GM12874 (cell line): ENCODE measurements at regions not wholly inside any gene's neighbourhood (a gene's known extent, or its start where the extent isn't known, plus 50 kb on each side); places are given as distances from the start of the nearest gene placed in this dataset.

ENCODE experiments used
- CTCF ChIP-seq: IDR thresholded peaks from 2 replicates; pipeline ENCODE4 v1.5.1; 2011; ENCODE audit warnings: low read depth, mild to moderate bottlenecking, control low read depth, low read length, moderate library complexity; ENCODE audit not compliant: insufficient read depth

GRCh38 chr3:194054961-194055360, 81.0 kb upstream of the HES1 start:
- no peak for TF ChIP-seq CTCF

- no peak for TF ChIP-seq CTCF
Observed at GRCh38 chr3:194056731-194057415, 79.1 kb upstream of the HES1 start.

- no peak for TF ChIP-seq CTCF
Observed at GRCh38 chr3:194057570-194058188, 78.3 kb upstream of the HES1 start.

- no peak for TF ChIP-seq CTCF
Observed at GRCh38 chr3:194058189-194058571, 77.8 kb upstream of the HES1 start.

DNA sequence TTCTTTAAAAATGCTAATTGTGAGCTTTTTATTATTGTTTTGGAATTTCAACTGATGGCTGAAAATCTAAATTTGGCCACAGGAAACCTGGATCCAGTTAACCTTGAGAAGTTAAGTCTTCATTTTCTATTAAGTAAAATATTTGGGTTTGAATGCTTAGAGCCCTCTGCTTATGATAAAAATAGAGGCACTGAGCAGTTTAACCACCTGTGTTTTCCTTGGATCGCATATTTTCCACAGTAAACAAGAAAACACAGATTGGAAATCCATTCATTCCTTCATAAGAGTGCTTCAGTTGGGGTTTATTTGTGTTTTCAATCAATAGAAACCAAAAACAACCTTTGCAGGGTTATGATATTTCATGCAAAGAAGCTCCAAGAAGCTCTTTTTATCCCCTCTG, 77.2 kb upstream of the HES1 start:
- no peak for TF ChIP-seq CTCF

DNA sequence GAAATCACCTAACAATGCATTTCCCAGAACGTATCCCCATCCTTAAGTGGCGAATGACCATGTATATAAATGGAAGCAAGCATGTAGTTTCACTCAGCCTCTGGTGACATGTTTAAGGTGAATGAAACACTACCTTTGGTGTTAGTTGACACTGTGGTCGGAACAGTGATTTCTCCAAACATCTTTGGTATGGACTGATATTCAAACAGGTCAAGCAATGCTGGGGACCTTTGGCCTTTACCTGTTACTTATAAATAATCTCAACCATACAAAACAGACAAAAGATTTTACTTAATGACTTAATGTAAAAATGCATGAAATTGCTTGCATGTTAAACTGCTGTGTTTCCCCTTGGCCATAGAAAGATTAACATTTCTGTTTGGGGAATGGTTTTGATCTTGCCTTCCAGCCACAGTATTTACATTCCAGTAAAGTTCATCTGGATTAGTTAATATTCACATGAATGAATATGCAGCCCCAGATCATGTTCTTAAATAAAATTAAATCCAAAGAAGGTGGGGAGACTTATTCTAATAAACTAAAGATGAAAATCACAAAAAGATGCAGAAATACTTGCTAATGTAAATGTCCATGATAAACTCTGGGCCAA, 74.4 kb upstream of the HES1 start:
- TF ChIP-seq CTCF = no peak

- TF ChIP-seq CTCF = no peak
Observed at GRCh38 chr3:194062830-194063229, 73.1 kb upstream of the HES1 start.
